ENCODE measurements at regions not wholly inside any gene's neighbourhood (a gene's known extent, or its start where the extent isn't known, plus 50 kb on each side); places are given as distances from the start of the nearest gene placed in this dataset.
"Not testable (repeated sequence)": the region's sequence is repeated elsewhere in the genome, so short reads cannot be mapped to it uniquely, and the experiment has no call there.

GRCh38 chr2:199185174-199185573 is 272.6 kb downstream of the SATB2 start:
- TF ChIP-seq, protein P1, sequence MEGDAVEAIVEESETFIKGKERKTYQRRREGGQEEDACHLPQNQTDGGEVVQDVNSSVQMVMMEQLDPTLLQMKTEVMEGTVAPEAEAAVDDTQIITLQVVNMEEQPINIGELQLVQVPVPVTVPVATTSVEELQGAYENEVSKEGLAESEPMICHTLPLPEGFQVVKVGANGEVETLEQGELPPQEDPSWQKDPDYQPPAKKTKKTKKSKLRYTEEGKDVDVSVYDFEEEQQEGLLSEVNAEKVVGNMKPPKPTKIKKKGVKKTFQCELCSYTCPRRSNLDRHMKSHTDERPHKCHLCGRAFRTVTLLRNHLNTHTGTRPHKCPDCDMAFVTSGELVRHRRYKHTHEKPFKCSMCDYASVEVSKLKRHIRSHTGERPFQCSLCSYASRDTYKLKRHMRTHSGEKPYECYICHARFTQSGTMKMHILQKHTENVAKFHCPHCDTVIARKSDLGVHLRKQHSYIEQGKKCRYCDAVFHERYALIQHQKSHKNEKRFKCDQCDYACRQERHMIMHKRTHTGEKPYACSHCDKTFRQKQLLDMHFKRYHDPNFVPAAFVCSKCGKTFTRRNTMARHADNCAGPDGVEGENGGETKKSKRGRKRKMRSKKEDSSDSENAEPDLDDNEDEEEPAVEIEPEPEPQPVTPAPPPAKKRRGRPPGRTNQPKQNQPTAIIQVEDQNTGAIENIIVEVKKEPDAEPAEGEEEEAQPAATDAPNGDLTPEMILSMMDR (optimal IDR thresholded peaks at IDR 0.05 in 1 of 3, IDR thresholded peaks at IDR 0.05 in 1 of 3, conservative IDR thresholded peaks at IDR 0.05 in 1 of 3; ENCODE audit: extremely low read depth in 1 of 3, insufficient read depth in 2 of 3, low read length in 3 of 3), result not testable (repeated sequence)
- not testable (repeated sequence) for TF ChIP-seq EZH2 (IDR thresholded peaks at IDR 0.05; ENCODE audit: low read length)

Measured in keratinocyte (primary cell).